ENCODE measurements at regions not wholly inside any gene's neighbourhood (a gene's known extent, or its start where the extent isn't known, plus 50 kb on each side); places are given as distances from the start of the nearest gene placed in this dataset.

- DNase-seq = no peak
These were observed 83.1 kb upstream of the CNTNAP4 start for GRCh38 chr16:76193906-76194615.

- no peak for DNase-seq
These were observed 82.6 kb upstream of the CNTNAP4 start for GRCh38 chr16:76194616-76195015.

GRCh38 chr16:76195056-76195455 lies 82.1 kb upstream of the CNTNAP4 start:
- DNase-seq = no peak

- no peak for DNase-seq
These were observed 81.6 kb upstream of the CNTNAP4 start for GRCh38 chr16:76195648-76196047.

GRCh38 chr16:76197900-76198299 lies 79.3 kb upstream of the CNTNAP4 start:
- DNase-seq = no peak

GRCh38 chr16:76199681-76200220 lies 77.5 kb upstream of the CNTNAP4 start:
- no peak for DNase-seq

GRCh38 chr16:76201385-76201784 lies 75.8 kb upstream of the CNTNAP4 start:
- no peak for DNase-seq

GRCh38 chr16:76204249-76204648 lies 73.0 kb upstream of the CNTNAP4 start:
- DNase-seq = no peak

- no peak for DNase-seq
These were observed 69.9 kb upstream of the CNTNAP4 start for GRCh38 chr16:76207270-76207669.

- DNase-seq = no peak
These were observed 67.0 kb upstream of the CNTNAP4 start for GRCh38 chr16:76210157-76210556.

- DNase-seq = no peak
These were observed 63.3 kb upstream of the CNTNAP4 start for GRCh38 chr16:76213860-76214259.

- DNase-seq = no peak
These were observed 62.3 kb upstream of the CNTNAP4 start for GRCh38 chr16:76214856-76215255.

- DNase-seq = no peak
These were observed 55.1 kb upstream of the CNTNAP4 start for GRCh38 chr16:76222087-76222486.

GRCh38 chr16:76222853-76223252 lies 54.3 kb upstream of the CNTNAP4 start:
- no peak for DNase-seq

- no peak for DNase-seq
These were observed 51.2 kb upstream of the CNTNAP4 start for GRCh38 chr16:76226011-76226410.

GRCh38 chr16:76226481-76226880 lies 50.7 kb upstream of the CNTNAP4 start:
- DNase-seq = no peak

All from DMS53 (cell line).